ENCODE measurements at regions not wholly inside any gene's neighbourhood (a gene's known extent, or its start where the extent isn't known, plus 50 kb on each side); places are given as distances from the start of the nearest gene placed in this dataset.

DNA sequence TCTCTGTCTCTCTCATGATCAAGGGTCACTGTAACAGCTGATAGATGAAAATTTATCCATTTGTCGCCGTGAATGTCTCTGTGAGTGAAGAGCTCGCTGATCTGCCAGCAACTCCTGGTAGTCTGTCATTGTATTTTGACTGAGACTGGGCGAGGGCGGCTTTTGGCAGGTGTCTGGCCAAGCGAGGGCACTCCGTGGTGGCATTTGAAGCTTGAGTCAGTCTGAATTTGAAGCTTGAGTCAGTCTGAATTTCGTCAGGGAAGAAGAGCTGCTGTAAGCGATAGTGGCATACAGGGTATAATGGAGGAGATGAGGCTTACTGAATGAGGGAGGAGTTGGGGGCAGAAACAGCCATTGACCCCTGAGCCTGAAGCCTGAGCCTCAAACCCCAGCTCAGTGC is 56.8 kb upstream of the FAM181A start:
- DNase-seq, result no peak

- DNase-seq, result no peak
Observed at GRCh38 chr14:93869427-93869826, 57.7 kb upstream of the FAM181A start.

- DNase-seq, result no peak
Observed at GRCh38 chr14:93868165-93868564, 59.0 kb upstream of the FAM181A start.

DNA sequence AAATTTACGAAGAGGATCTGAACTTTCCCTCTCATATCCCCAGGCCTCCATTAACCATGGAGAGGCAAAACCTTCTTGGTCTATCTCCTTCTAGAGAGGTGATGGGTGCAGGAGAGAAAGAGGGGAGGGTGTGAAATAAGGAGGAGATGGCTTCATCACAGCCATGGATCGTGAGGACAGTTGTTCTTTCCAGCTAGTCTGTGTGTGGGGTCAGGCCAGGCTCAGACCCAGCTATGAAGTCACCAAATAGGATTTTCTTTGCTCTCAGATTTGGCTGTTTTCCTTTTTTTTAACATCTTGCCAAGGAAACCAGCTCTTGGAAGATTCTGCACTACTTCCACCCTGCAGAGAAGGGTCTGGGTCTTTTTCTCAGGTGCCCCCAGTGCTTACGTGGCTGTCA is 64.9 kb upstream of the FAM181A start:
- no peak for DNase-seq

DNA sequence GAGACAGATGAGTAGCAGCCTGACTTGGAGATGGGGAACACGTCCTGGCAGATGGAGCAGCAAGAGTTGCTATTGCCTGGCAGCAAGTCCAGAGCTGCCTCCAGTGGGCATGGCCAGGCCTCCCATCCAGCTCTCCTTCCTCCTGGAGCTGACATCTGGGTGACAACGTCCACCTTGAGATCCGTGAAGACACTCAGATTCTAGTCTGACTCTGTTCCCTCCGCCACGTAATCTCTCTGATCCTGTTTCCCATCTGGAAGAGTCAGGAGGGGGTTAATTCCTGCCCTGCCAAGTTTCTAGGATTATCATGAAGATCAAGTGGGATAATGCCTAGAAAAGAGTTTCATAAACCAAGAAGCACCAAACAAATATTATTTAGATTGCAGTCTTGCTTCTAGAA is 65.3 kb upstream of the FAM181A start:
- no peak for DNase-seq

DNA sequence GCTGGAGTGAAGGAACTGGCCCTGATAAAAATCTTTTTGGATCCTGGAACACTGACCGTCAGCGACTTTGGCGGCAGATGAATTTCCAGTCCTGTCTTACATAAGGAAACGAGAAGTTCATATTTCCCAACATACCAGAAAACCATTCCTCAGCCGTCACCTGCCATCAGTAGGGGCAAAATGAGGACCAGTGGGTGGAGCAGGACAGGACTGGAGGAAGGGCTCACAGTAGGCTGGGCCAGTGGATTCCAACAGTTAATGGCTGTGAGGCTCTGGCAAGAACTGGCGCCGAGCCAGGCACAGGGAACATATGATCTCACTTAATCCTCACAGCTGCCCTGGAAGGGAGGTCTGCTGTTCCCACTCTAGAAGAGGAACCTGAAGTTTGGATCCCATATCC is 67.2 kb upstream of the FAM181A start:
- peak; percentile 7 for DNase-seq

GRCh38 chr14:93858896-93859295 is 68.2 kb upstream of the FAM181A start:
- no peak for DNase-seq

DNA sequence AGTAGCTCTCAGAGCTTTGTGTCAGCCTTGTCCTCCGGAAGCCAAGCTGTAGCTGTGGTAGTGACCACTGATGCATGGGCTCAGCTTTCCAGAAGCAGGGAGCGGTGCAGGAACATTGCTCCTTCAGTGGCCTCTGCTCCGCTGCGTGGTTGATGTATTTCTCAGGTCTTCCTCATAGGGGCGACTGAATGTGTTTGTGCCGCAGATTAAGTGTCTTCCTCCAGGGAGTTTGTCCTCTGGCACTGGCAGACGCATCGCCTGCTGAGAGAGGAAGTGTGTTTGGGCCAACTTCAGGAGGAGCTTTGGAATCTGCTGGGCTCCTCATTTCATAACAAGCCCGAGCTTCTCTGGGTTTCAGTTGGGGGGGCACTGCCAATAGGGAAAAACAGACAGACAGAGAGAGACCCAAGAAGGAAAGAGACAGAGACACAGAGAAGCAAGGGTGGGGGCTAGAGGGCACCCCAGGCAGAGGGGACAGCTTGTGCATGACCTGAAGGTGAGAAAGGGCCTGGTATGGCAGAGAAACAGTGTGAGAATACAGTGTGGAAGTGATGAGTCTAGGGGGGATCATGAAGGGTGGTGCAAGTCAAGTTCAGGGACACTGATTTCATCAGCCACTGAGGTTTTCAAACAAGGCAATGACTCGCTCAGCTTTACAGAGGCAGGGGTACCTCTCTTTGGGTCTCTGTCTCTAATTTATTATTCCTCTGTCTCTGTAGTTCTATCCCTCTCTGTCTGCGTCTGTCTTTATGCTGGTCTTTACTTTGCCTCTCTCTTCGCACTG is 69.4 kb upstream of the PRIMA1 start:
- DNase-seq, result peak; percentile 75

DNA sequence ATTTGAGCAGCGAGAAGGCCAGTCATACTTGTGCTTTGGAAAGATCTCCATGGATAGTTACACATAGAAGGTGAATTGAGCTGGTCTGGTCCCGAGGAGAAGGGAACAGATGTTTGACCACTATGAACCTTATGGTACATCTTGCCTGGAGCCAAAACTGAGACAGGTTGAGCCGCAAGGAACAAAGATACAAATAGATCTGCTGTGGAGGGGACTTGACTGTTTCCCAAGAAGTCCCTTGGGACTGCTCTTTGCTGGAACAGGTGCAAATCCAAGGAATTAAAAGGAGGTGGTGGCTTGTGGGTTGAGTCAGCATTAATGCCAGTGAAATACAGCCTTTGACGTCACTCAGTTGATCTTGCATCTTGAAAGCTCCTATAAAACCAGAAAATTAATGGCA is 68.8 kb upstream of the PRIMA1 start:
- DNase-seq, result peak; percentile 88

- peak; percentile 88 for DNase-seq
Observed at GRCh38 chr14:93855737-93856136, 67.5 kb upstream of the PRIMA1 start.

DNA sequence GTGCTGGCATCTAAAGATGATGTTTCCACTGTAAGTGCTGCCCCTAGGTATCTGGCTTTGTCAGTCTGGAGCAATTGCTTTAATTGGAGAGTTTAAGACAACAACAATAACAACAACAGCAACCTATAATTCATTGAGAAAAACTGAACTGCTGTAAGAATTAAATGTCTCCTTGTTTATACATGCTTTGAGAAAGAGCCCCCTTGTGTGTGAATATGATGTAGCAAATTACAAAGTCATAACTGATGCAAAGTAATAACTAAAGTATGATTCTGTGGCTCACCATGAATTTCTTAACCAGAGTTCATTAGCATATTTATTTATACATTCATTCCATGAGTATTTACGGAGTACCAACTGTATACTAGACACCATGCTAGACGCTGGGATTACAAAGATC is 59.2 kb upstream of the PRIMA1 start:
- DNase-seq, result no peak

DNA sequence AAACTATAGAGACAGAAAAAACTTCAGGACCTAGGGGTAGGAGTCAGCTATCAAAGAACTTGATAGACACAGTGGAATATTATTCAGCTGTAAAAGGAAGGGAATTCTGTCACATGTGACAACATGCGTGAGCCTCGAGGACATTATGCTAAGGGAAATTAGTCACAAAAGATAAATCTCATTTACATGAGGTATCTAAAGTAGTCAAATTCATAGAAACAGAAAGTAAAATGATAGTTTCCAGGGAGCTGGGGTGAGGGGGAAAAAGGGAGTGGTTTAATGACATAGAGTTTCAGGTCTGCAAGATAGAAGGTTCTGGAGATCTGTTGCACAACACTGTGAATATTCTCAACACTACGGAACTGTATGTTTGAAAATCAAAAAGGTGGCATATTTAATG is 50.0 kb upstream of the PRIMA1 start:
- DNase-seq, result no peak

Measured in NCI-H2171 treated with DMSO at 0.1 percent for 48 hours (cell line).